Testis (tissue), 2 donors: ENCODE measurements at regions not wholly inside any gene's neighbourhood (a gene's known extent, or its start where the extent isn't known, plus 50 kb on each side); places are given as distances from the start of the nearest gene placed in this dataset.

Experiments
- DNase-seq: peaks from one replicate; pipeline ENCODE4 v3.0.0-alpha.2; 2019
- H3K27ac ChIP-seq, 2 donors: fragments of 200-600 bp; sonication (generic); one replicate each; pipeline ENCODE4 v1.5.1; 2019
- H3K27me3 ChIP-seq: fragments of 200-600 bp; sonication (generic); one replicate; pipeline ENCODE4 v1.5.1; 2019
- H3K36me3 ChIP-seq: fragments of 200-600 bp; sonication (generic); one replicate; pipeline ENCODE4 v1.5.1; 2017; ENCODE audit warnings: low read depth; ENCODE audit errors: missing control alignments
- H3K4me1 ChIP-seq: fragments of 200-600 bp; sonication (generic); one replicate; pipeline ENCODE4 v1.5.1; 2019
- H3K4me3 ChIP-seq, 2 donors: fragments of 200-600 bp; sonication (generic); one replicate each; pipeline ENCODE4 v1.5.1; 2017 to 2019
- H3K9me3 ChIP-seq: fragments of 200-600 bp; sonication (generic); one replicate; pipeline ENCODE4 v1.5.1; 2017
- POLR2A ChIP-seq: fragments of 450-650 bp; IDR thresholded peaks from one replicate; pipeline ENCODE4 v1.6.1; 2017; ENCODE audit warnings: antibody characterized with exemption, mild to moderate bottlenecking, moderate library complexity
- WGBS, 2 donors: methylation state at CpG; one replicate each; pipeline ENCODE4 v1.1.5; 2018; 5-methylcytosine and 5-hydroxymethylcytosine counted together
- intact Hi-C: fragments of 100-400 bp; cut with DNase I; formaldehyde crosslinking; loops from one replicate; pipeline ENCODE4 v1.15.1; 2023; ENCODE audit warnings: low total_unique reads
- TF ChIP-seq, protein P1 (sequence below), 3 experiments: fragments of 450-650 bp in 2 of 3; fragments of 200-600 bp in 1 of 3; sonication (generic) in 1 of 3; IDR thresholded peaks; one replicate each; pipeline ENCODE4 v1.5.1; 2016 to 2019; ENCODE audit warnings: antibody characterized with exemption in 3 of 3, mild to moderate bottlenecking in 2 of 3, moderate library complexity in 1 of 3

DNA sequence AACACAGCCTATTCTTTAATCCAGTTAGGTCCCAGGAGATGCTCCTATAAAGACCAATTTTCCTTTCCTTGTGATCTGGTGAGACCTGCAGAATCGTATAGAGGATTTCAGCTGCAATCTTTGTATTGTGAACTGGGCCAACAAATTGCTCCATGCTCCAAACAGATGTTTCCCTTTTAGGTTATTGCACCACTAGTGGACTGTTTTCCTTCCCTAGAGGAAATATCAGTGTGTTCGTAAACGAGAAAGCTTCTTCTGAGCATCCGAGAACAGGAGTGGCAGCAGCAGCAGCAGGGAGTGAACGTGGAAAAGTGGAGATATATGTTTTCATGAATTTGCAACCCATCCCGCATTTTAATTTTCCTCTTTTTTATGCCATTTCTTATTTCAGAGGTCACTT lies 344.1 kb upstream of the PDE3A start:
- Histone ChIP-seq H3K27me3 (no peaks in the 10 kb centered on the region), H3K27ac (no peak overlapping the region), H3K9me3 (no peaks in the 10 kb centered on the region), H3K4me3 (no peak overlapping the region), H3K4me1 (no peaks in the 10 kb centered on the region), H3K36me3 (no peaks in the 10 kb centered on the region)
- 40 to 48% methylated on average over 6 of the region's 6 CpGs for WGBS, 2 donors
- DNase-seq = no peak
- TF ChIP-seq POLR2A = no peak
- TF ChIP-seq, protein P1, sequence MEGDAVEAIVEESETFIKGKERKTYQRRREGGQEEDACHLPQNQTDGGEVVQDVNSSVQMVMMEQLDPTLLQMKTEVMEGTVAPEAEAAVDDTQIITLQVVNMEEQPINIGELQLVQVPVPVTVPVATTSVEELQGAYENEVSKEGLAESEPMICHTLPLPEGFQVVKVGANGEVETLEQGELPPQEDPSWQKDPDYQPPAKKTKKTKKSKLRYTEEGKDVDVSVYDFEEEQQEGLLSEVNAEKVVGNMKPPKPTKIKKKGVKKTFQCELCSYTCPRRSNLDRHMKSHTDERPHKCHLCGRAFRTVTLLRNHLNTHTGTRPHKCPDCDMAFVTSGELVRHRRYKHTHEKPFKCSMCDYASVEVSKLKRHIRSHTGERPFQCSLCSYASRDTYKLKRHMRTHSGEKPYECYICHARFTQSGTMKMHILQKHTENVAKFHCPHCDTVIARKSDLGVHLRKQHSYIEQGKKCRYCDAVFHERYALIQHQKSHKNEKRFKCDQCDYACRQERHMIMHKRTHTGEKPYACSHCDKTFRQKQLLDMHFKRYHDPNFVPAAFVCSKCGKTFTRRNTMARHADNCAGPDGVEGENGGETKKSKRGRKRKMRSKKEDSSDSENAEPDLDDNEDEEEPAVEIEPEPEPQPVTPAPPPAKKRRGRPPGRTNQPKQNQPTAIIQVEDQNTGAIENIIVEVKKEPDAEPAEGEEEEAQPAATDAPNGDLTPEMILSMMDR (IDR thresholded peaks at IDR 0.05) = no peak
- intact Hi-C loops = no loop called here

DNA sequence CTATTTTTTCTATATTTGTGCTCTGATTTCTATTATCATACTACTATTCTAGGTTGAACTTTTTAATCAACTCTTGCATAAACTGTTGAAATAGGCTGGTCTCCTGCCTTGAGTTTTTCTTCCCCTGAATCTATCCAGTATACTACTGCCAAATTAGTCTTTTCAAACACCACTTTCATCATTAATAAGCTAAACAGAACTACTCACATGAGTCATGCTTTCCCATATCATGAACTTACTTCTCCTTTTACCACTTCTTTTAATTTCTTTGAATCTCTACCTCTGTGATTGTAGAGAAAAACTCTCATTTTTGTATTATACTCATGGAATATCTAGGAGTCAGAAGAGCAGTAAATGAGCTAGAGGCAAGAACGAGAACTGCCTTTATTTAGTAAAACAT lies 340.3 kb upstream of the PDE3A start:
- 96 to 97% methylated on average over 1 of the region's 1 CpG for WGBS, 2 donors
- Histone ChIP-seq H3K27ac (no peak overlapping the region), H3K4me1 (no peaks in the 10 kb centered on the region), H3K36me3 (no peaks in the 10 kb centered on the region), H3K9me3 (no peaks in the 10 kb centered on the region), H3K27me3 (no peaks in the 10 kb centered on the region), H3K4me3 (no peak overlapping the region)
- intact Hi-C loops = no loop called here
- TF ChIP-seq, protein P1 (IDR thresholded peaks at IDR 0.05) = no peak
- TF ChIP-seq POLR2A = no peak
- no peak for DNase-seq

- Histone ChIP-seq H3K4me3 (no peak overlapping the region), H3K27ac (no peak overlapping the region), H3K36me3 (no peaks in the 10 kb centered on the region), H3K27me3 (no peaks in the 10 kb centered on the region), H3K4me1 (no peaks in the 10 kb centered on the region), H3K9me3 (no peaks in the 10 kb centered on the region)
- intact Hi-C loops = no loop called here
- no peak for DNase-seq
- 0 to 57% methylated on average over 1 of the region's 1 CpG for WGBS, 2 donors
- TF ChIP-seq, protein P1 (IDR thresholded peaks at IDR 0.05) = no peak
- TF ChIP-seq POLR2A = no peak
Measured at GRCh38 chr12:20030826-20031225, 337.5 kb upstream of the PDE3A start.

DNA sequence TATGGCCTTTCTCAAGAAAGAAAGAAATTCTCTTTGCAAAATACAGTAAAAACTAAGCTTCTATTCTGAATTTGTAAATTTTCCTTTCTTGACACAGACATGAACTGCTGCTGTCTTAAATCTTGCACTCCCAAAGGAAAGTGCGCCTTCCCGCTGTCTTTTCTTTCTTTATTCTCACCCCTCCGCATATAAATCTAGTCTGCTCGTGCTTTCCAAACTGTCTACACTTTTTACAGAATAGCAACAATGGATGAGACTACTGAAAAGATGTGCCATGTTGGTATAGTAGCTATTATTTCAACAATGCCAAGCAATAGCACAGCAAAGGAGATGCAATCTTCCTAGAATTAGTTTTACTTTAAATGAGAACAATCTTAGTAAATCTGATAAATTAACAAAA lies 328.8 kb upstream of the PDE3A start:
- Histone ChIP-seq H3K4me3 (no peak overlapping the region), H3K27ac (no peak overlapping the region), H3K27me3 (no peaks in the 10 kb centered on the region), H3K36me3 (no peaks in the 10 kb centered on the region), H3K9me3 (no peaks in the 10 kb centered on the region), H3K4me1 (no peaks in the 10 kb centered on the region)
- WGBS, 2 donors = 89 to 92% methylated on average over 4 of the region's 4 CpGs
- DNase-seq = no peak
- TF ChIP-seq, protein P1 (IDR thresholded peaks at IDR 0.05) = no peak
- no peak for TF ChIP-seq POLR2A
- intact Hi-C loops = no loop called here

- Histone ChIP-seq H3K4me3 (no peak overlapping the region), H3K9me3 (no peaks in the 10 kb centered on the region), H3K4me1 (no peaks in the 10 kb centered on the region), H3K27ac (no peak overlapping the region), H3K27me3 (no peaks in the 10 kb centered on the region), H3K36me3 (no peaks in the 10 kb centered on the region)
- WGBS, 2 donors = 64 to 72% methylated on average over 2 of the region's 2 CpGs
- intact Hi-C loops = no loop called here
- TF ChIP-seq, protein P1 (IDR thresholded peaks at IDR 0.05) = no peak
- no peak for TF ChIP-seq POLR2A
- no peak for DNase-seq
Measured at GRCh38 chr12:20040184-20040583, 328.2 kb upstream of the PDE3A start.
